ENCODE measurements at regions not wholly inside any gene's neighbourhood (a gene's known extent, or its start where the extent isn't known, plus 50 kb on each side); places are given as distances from the start of the nearest gene placed in this dataset.

DNA sequence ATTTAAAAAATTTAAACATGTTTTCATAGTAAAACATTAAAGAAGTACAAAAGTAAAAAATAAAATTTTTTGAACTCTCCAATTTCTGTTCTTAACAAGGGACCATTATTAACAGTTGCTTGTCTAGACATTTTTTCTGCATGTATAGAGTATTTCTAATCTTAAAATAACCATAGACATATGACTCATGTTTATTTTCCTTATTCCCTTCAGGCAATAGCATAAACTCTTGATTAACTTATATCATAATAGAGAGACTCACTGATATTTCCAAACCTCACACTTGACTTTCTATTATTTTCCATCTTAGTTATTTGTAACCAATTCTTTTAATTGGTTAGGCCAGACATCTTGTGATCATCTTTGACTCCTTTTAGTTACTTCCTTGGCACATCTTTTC is 325.6 kb upstream of the SOX14 start:
- no peak for ATAC-seq (replicated peaks in 6 of 8)
- Histone ChIP-seq H3K4me1 (replicated peaks in 1 of 2) (no peaks in the 10 kb centered on the region), H3K4me3 (no peak overlapping the region), H3K27ac (no peak overlapping the region)
- in situ Hi-C loops (cut with MboI; ENCODE audit: low pct_unique_long_range_greater_than_20kb in 2 of 9, low sequenced_read_pairs in 9 of 9, unreplicated experiment in 9 of 9), result no loop called here

DNA sequence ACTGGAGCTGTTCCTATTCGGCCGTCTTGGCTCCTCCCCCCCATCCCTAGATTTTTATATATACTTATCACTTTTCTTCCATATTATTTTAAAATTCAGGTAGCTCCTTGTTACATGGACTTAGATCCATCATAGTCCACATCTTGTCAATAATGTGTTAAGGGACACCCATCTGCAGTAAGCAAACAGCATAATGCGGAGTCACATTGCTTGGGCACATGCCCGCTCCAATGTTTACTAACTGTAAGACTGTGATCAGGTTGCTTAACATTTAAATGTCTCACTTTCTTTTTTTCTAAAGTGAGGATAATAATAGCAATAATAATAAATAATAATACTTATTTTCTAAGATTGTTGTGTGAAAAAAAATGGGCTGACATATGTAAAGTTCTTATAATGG is 303.2 kb upstream of the SOX14 start:
- H3K4me3 ChIP-seq, result no peak overlapping the region
- WGBS, 10 experiments, result 56 to 100% (median 94%) methylated on average over 1 to 2 of the region's 4 CpGs; no CpG with 5 or more reads in 4 of the 10 experiments
- H3K27ac ChIP-seq, result no peak overlapping the region
- no peaks in the 10 kb centered on the region for H3K4me1 ChIP-seq (replicated peaks in 1 of 2)
- in situ Hi-C loops (cut with MboI; ENCODE audit: low pct_unique_long_range_greater_than_20kb in 2 of 9, low sequenced_read_pairs in 9 of 9, unreplicated experiment in 9 of 9), result no loop called here
- ATAC-seq (replicated peaks in 6 of 8), result no peak

DNA sequence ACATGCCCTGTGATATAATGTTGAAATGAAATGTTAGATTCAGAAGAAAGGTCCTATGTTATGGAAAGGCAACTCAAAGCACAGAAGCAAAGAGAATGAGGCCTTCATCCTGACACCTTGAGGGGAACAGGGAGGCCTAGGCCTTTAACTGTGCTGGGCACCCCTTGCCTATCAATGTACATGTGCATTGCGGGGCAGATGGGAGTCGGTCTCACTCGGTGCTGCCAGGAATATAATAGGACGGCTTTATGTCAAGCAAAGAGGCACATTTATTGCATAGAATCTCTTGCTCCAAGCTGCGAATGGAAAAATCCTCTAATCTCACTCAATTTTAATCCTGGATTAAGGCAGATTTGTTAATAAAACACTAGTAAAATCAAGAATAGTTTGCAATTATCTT is 301.0 kb upstream of the SOX14 start:
- ATAC-seq (replicated peaks in 6 of 8), result no peak
- WGBS, 10 experiments, result 13 to 100% (median 69%) methylated on average over 1 to 5 of the region's 5 CpGs; no CpG with 5 or more reads in 2 of the 10 experiments
- peaks cover 9 to 21% of the 10 kb centered on the region in 2 donors for H3K4me1 ChIP-seq (replicated peaks in 1 of 2)
- no peak overlapping the region for H3K4me3 ChIP-seq
- no peak overlapping the region for H3K27ac ChIP-seq
- in situ Hi-C loops (cut with MboI; ENCODE audit: low pct_unique_long_range_greater_than_20kb in 2 of 9, low sequenced_read_pairs in 9 of 9, unreplicated experiment in 9 of 9), result no loop called here

DNA sequence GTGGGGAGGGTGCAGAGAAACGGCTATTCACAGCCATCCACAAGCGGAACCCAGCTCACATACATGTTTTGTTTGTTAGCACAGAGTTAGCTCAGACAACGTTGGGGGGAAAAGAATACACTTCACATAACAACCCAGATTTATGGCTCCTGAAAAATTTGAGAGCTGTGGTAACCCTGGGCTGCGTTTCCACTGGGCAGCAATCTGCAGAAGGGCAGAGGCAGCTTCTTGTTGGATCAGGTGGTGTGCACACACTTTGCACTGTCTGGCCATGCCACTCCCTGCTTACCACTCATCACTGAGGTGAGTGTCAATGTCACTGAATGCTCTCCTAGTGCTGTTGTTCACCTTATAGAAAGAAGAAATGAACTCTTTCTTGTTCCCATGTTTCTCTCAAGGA is 299.8 kb upstream of the SOX14 start:
- in situ Hi-C loops (cut with MboI; ENCODE audit: low pct_unique_long_range_greater_than_20kb in 2 of 9, low sequenced_read_pairs in 9 of 9, unreplicated experiment in 9 of 9), result no loop called here
- Histone ChIP-seq H3K27ac (no peak overlapping the region), H3K4me3 (no peak overlapping the region), H3K4me1 (replicated peaks in 1 of 2) (peaks cover 9 to 25% of the 10 kb centered on the region in 2 donors)
- peak in 2 of 8 experiments; percentile 19 to 97 for ATAC-seq (replicated peaks in 6 of 8)
- WGBS, 10 experiments, result 0 to 100% (median 71%) methylated on average over 1 to 4 of the region's 4 CpGs; no CpG with 5 or more reads in 6 of the 10 experiments

DNA sequence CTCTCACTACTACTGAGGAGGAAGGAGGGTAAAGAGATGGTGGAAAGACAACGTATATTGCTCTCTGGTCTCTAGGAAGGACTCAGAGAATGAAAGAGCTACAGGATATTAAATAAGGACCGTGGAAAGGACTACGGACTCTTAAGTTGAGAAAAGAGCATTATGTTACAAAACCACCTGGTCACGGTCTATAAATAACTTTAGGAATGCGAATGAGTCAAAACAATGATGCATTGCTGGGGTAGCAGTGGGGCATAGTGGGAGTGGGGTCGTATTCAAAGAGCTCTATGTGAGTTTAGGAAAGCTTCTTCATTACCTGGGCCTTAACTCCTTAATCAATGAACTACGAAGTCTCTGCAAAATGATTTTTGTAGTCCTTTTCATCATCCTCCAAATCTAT is 295.7 kb upstream of the SOX14 start:
- no peak for ATAC-seq (replicated peaks in 6 of 8)
- Histone ChIP-seq H3K4me1 (replicated peaks in 1 of 2) (peaks cover 9 to 25% of the 10 kb centered on the region in 2 donors), H3K4me3 (no peak overlapping the region), H3K27ac (no peak overlapping the region)
- WGBS, 10 experiments, result 0 to 90% (median 41%) methylated on average over 1 to 7 of the region's 7 CpGs
- in situ Hi-C loops (cut with MboI; ENCODE audit: low pct_unique_long_range_greater_than_20kb in 2 of 9, low sequenced_read_pairs in 9 of 9, unreplicated experiment in 9 of 9), result no loop called here

DNA sequence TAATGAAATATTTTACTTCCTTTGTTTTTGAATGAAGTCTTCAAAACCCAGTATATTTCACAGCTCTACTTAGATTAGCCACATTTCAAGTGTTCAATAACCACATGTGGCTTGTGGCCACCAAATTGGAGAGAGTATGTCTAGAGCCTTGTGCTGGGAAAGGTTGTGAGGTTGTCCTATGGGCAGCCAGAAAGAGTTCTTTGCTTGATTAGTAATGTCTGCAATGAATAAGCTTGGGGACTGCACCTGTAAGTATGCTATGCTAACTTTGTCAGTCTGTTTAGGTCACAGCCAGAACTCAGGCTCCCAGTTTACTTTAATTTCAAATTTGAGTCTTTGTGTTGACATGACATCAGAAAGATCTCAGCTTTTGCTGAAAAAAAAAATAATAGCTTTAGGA is 294.9 kb upstream of the SOX14 start:
- Histone ChIP-seq H3K27ac (no peak overlapping the region), H3K4me3 (no peak overlapping the region), H3K4me1 (replicated peaks in 1 of 2) (peaks cover 9 to 25% of the 10 kb centered on the region in 2 donors)
- ATAC-seq (replicated peaks in 6 of 8), result no peak
- in situ Hi-C loops (cut with MboI; ENCODE audit: low pct_unique_long_range_greater_than_20kb in 2 of 9, low sequenced_read_pairs in 9 of 9, unreplicated experiment in 9 of 9), result no loop called here

DNA sequence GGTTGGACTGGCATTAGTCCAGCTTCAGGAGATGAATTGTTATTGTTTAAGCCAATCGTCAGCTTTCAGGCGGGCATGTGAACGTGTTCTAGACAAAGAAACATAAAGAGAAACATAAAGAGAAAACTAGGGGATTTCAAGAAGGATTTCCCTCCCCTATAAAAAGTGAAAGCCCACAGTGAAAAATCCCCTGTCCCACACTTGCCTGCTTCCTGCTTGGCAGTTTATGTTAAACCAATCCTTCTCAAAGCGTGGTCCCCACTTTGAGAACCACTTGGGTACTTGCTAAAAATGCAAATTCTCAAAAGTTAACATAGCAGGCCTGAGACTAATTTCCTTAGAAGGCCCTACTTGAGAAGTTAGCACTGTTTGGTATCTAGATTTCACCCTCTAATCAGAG is 293.0 kb upstream of the SOX14 start:
- Histone ChIP-seq H3K27ac (no peak overlapping the region), H3K4me1 (replicated peaks in 1 of 2) (peaks cover 9 to 25% of the 10 kb centered on the region in 2 donors), H3K4me3 (no peak overlapping the region)
- in situ Hi-C loops (cut with MboI; ENCODE audit: low pct_unique_long_range_greater_than_20kb in 2 of 9, low sequenced_read_pairs in 9 of 9, unreplicated experiment in 9 of 9), result no loop called here
- WGBS, 10 experiments, result 20 to 97% (median 77%) methylated on average over 1 to 4 of the region's 4 CpGs; no CpG with 5 or more reads in 2 of the 10 experiments
- no peak for ATAC-seq (replicated peaks in 6 of 8)

DNA sequence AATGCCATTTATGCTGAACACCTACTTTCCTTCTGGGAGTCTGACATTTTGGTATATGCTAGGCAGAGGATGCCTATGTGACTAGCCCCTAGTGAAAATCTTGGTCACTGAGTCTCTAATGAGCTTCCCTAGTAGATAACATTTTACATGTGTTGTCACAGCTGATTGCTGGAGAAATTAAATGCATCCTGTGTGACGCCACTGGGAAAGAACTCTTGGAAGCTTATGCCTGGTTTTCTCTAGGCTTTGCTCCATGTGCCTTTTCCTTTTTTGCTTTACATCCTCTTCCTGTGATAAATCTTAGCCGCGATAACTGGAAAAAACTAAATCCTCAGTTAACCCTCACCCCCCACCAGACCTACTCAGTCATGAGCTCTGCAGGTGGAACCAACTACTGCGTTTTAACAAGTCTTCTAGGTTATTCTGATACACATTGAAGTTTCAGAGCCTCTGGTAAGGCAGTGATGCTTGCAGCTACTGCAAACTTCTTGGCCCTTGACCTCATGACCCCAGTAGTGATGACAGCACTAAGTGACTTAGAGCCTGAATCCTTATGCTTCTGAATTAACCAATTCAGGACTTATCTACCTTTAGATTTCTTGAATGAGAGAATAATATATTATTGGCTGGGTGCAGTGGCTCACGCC is 292.4 kb upstream of the SOX14 start:
- in situ Hi-C loops (cut with MboI; ENCODE audit: low pct_unique_long_range_greater_than_20kb in 2 of 9, low sequenced_read_pairs in 9 of 9, unreplicated experiment in 9 of 9), result no loop called here
- no peak overlapping the region for H3K27ac ChIP-seq
- no peak for ATAC-seq (replicated peaks in 6 of 8)
- H3K4me1 ChIP-seq (replicated peaks in 1 of 2), result peaks cover 9 to 19% of the 10 kb centered on the region in 2 donors
- H3K4me3 ChIP-seq, result no peak overlapping the region
- WGBS, 10 experiments, result 0 to 100% (median 93%) methylated on average over 1 to 5 of the region's 5 CpGs; no CpG with 5 or more reads in 1 of the 10 experiments

DNA sequence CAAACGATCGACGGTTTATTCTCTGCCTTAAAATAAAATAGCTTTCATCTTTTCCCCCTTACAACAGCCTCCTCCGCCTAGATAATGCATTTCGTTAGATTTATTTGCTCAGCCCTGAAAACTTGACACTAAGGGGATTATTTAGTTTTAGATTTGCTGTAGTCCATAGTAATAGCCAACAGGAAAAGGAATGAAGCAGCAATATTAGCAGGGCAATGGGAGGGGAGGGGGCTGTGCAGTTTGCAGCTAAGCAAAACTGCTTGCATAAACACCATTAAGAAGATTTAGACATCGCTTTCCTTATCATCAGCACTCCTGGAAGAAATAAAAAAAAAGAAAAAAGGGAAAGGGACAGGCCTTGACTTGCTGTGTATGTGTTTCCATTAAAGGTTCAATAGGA is 286.5 kb upstream of the SOX14 start:
- peak in 4 of 8 experiments; percentile 26 to 97 (median 66) for ATAC-seq (replicated peaks in 6 of 8)
- Histone ChIP-seq H3K4me3 (no peak overlapping the region), H3K4me1 (replicated peaks in 1 of 2) (peaks cover 2 to 23% of the 10 kb centered on the region in 2 donors), H3K27ac (no peak overlapping the region)
- in situ Hi-C loops (cut with MboI; ENCODE audit: low pct_unique_long_range_greater_than_20kb in 2 of 9, low sequenced_read_pairs in 9 of 9, unreplicated experiment in 9 of 9), result no loop called here
- 9 to 60% (median 52%) methylated on average over 3 to 6 of the region's 6 CpGs; no CpG with 5 or more reads in 2 of the 10 experiments for WGBS, 10 experiments

DNA sequence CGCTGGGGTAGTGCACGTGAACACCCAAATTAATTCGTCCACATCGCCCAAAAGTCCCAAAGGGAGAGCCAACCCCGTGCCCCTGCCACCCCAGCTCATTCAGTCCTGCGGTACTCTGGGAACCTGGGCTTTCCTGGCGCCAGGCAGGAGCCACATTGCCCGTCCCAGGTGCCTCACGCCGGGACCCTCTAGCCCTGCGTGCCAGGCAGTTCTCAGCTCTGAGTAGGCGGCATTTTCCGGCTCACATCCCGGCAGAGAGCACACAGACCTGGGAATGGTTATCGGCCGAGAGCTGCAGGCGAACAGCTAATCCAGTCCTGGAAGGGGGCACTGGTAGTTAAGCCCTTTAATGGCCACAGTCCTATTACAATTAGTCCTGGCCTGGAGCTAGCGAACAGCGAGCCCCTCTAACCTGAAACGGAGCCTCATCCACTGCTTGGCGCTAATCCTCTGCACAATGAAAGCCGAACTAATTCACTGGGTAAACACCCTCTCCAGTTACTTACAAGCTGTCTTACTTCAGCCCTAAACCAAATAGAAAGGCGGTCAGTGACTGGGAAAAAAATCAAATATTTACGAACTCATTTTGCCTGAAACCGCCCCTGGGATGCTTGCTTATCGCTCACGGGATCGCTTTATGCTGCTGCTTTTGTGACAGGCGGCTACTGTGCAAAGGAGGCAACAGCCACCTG is 254.6 kb upstream of the SOX14 start:
- H3K4me3 ChIP-seq, result no peak overlapping the region
- no peak overlapping the region for H3K27ac ChIP-seq
- in situ Hi-C loops (cut with MboI; ENCODE audit: low pct_unique_long_range_greater_than_20kb in 2 of 9, low sequenced_read_pairs in 9 of 9, unreplicated experiment in 9 of 9), result no loop called here
- ATAC-seq (replicated peaks in 6 of 8), result peak in 2 of 8 experiments; percentile 24 to 93
- no peaks in the 10 kb centered on the region for H3K4me1 ChIP-seq (replicated peaks in 1 of 2)
- 0 to 100% (median 76%) methylated on average over 1 to 15 of the region's 29 CpGs; no CpG with 5 or more reads in 1 of the 10 experiments for WGBS, 10 experiments

DNA sequence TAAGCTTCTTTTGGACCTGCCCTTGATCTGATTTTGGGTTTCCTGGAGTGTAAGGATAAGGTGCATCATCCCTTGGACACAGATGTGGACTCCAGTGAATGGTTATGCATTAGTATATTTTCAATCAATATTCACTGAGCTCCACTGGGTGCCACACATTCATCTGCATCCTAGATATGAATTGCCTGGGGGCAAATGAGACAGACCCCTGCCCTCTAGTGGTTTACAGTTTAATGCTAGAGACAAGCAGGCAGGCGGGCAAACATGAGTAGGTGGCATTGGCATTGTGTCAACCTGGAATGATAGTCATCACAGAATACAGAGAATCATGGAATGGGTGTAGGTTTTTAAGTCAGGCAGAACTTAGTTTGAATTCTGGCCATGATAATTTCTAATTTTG is 252.5 kb upstream of the SOX14 start:
- in situ Hi-C loops (cut with MboI; ENCODE audit: low pct_unique_long_range_greater_than_20kb in 2 of 9, low sequenced_read_pairs in 9 of 9, unreplicated experiment in 9 of 9), result no loop called here
- H3K27ac ChIP-seq, result no peak overlapping the region
- H3K4me3 ChIP-seq, result no peak overlapping the region
- 33 to 100% (median 86%) methylated on average over 1 of the region's 1 CpG; no CpG with 5 or more reads in 5 of the 10 experiments for WGBS, 10 experiments
- H3K4me1 ChIP-seq (replicated peaks in 1 of 2), result no peaks in the 10 kb centered on the region
- ATAC-seq (replicated peaks in 6 of 8), result no peak

DNA sequence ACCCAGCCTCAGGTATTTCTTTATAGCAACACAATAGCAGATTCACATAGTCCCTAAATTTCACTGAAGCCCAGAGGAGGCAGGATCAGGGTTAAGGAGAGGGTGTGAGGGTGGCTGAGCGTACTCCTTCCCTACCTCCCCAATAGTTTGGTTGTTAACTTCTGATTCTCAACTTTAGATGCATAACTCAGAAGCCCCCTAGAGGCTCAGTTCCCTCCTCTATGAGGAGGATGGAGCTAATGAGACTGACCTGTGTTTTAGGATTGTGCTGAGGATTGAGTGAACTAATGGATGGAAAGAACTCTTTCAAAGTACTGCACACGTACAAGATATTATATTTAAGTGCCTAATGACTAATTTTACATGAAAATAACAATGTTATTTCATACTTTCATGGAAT is 249.3 kb upstream of the SOX14 start:
- Histone ChIP-seq H3K4me1 (replicated peaks in 1 of 2) (peaks cover 0 to 8% of the 10 kb centered on the region in 2 donors), H3K4me3 (no peak overlapping the region), H3K27ac (no peak overlapping the region)
- 0 to 75% (median 20%) methylated on average over 1 to 2 of the region's 2 CpGs; no CpG with 5 or more reads in 3 of the 10 experiments for WGBS, 10 experiments
- ATAC-seq (replicated peaks in 6 of 8), result no peak
- in situ Hi-C loops (cut with MboI; ENCODE audit: low pct_unique_long_range_greater_than_20kb in 2 of 9, low sequenced_read_pairs in 9 of 9, unreplicated experiment in 9 of 9), result no loop called here

DNA sequence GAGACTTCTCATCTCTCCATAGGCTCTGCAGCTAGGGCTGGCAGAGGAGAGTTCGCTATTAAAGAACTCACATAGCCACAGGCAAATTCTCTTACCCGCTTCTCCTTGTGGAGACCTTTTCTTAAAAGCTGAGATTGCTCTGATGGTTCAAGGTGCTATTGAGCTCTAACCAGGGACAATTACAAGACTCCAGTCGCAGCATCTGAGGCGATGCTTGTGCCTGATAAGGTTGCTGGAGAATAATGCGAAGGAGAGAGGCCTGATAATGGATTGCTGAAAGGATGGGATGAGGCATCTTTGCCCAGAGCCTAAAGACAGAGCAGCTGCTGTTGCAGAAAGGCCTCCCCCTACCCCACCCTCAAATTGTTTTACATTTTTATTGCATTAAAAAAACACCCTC is 244.5 kb upstream of the SOX14 start:
- ATAC-seq (replicated peaks in 6 of 8), result no peak
- H3K4me3 ChIP-seq, result no peak overlapping the region
- in situ Hi-C loops (cut with MboI; ENCODE audit: low pct_unique_long_range_greater_than_20kb in 2 of 9, low sequenced_read_pairs in 9 of 9, unreplicated experiment in 9 of 9), result no loop called here
- H3K4me1 ChIP-seq (replicated peaks in 1 of 2), result peaks cover 0 to 10% of the 10 kb centered on the region in 2 donors
- no peak overlapping the region for H3K27ac ChIP-seq
- 18 to 85% (median 70%) methylated on average over 1 to 5 of the region's 5 CpGs; no CpG with 5 or more reads in 6 of the 10 experiments for WGBS, 10 experiments

DNA sequence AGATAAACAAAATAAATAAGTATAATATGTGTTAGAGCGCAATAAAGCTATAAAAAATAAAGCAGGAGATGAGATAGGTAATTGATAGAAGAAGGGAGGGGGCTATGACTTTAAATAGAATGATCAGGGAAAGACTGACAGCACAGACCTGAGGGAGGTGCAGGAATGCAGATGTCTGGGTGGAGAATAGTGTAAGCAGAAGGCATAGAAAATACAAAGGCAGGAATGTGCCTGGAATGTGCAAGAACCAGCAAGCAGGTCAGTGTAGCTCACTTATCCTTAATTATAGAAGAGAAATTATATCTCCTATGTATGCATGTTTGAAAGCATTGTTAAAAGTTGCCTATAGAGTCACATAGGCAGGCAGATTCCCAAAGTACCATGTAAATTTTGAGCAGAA is 239.4 kb upstream of the SOX14 start:
- ATAC-seq (replicated peaks in 6 of 8), result no peak
- H3K4me1 ChIP-seq (replicated peaks in 1 of 2), result peaks cover 0 to 3% of the 10 kb centered on the region in 2 donors
- H3K27ac ChIP-seq, result no peak overlapping the region
- H3K4me3 ChIP-seq, result no peak overlapping the region
- 14 to 100% (median 67%) methylated on average over 1 of the region's 1 CpG; no CpG with 5 or more reads in 1 of the 10 experiments for whole genome bisulfite sequencing, 10 experiments
- in situ Hi-C loops (cut with MboI; ENCODE audit: low pct_unique_long_range_greater_than_20kb in 2 of 9, low sequenced_read_pairs in 9 of 9, unreplicated experiment in 9 of 9), result no loop called here

All from motor neuron (in vitro differentiated cells).